Calu3 (cell line): ENCODE measurements at regions not wholly inside any gene's neighbourhood (a gene's known extent, or its start where the extent isn't known, plus 50 kb on each side); places are given as distances from the start of the nearest gene placed in this dataset.
"Not testable (repeated sequence)": the region's sequence is repeated elsewhere in the genome, so short reads cannot be mapped to it uniquely, and the experiment has no call there.

Source experiments
- BruUV-seq: library from RNA; stranded (reverse); fragments of 400-500 nt; replicated peaks from 2 replicates; lab custom pipeline; 2021; lab: Mats Ljungman, UMichigan
- CTCF ChIA-PET: fragments of 300-600 bp; sonication (Branson Sonifier 250); formaldehyde crosslinking; loops from one replicate; lab custom pipeline; 2022; ENCODE audit warnings: antibody characterized with exemption; lab: Charles Lee
- DNase-seq: peaks from one replicate; pipeline ENCODE4 v3.0.0; 2022
- H3K27ac Mint-ChIP-seq: one replicate; pipeline ENCODE4 v1.8.0; 2022; ENCODE audit warnings: mixed read lengths; ENCODE audit not compliant: unreplicated experiment
- H3K27me3 Mint-ChIP-seq: one replicate; pipeline ENCODE4 v1.8.0; 2022; ENCODE audit warnings: mixed read lengths; ENCODE audit not compliant: unreplicated experiment
- H3K36me3 Mint-ChIP-seq: one replicate; pipeline ENCODE4 v1.8.0; 2022; ENCODE audit warnings: mild to moderate bottlenecking, moderate library complexity, mixed read lengths; ENCODE audit not compliant: insufficient read depth, unreplicated experiment
- H3K4me1 Mint-ChIP-seq: one replicate; pipeline ENCODE4 v1.8.0; 2022; ENCODE audit warnings: mild to moderate bottlenecking, low read depth, mixed read lengths; ENCODE audit not compliant: unreplicated experiment
- H3K4me3 Mint-ChIP-seq: one replicate; pipeline ENCODE4 v1.8.0; 2022; ENCODE audit warnings: mild to moderate bottlenecking, low read depth, moderate library complexity, mixed read lengths; ENCODE audit not compliant: unreplicated experiment
- H3K9me3 Mint-ChIP-seq: one replicate; pipeline ENCODE4 v1.8.0; 2022; ENCODE audit warnings: low read depth, mixed read lengths; ENCODE audit not compliant: unreplicated experiment
- intact Hi-C: fragments of 100-400 bp; cut with micrococcal nuclease; formaldehyde crosslinking; loops from one replicate; pipeline ENCODE4 v1.10.0; 2022; ENCODE audit not compliant: unreplicated experiment
- TF ChIP-seq, protein P1 (sequence below): fragments of 200-600 bp; IDR thresholded peaks from one replicate; pipeline ENCODE4 v1.8.0; 2022; ENCODE audit warnings: antibody characterized with exemption; ENCODE audit not compliant: unreplicated experiment

- BruUV-seq: no TSS peak
- CTCF ChIA-PET: no interaction called here
- TF ChIP-seq, protein P1, sequence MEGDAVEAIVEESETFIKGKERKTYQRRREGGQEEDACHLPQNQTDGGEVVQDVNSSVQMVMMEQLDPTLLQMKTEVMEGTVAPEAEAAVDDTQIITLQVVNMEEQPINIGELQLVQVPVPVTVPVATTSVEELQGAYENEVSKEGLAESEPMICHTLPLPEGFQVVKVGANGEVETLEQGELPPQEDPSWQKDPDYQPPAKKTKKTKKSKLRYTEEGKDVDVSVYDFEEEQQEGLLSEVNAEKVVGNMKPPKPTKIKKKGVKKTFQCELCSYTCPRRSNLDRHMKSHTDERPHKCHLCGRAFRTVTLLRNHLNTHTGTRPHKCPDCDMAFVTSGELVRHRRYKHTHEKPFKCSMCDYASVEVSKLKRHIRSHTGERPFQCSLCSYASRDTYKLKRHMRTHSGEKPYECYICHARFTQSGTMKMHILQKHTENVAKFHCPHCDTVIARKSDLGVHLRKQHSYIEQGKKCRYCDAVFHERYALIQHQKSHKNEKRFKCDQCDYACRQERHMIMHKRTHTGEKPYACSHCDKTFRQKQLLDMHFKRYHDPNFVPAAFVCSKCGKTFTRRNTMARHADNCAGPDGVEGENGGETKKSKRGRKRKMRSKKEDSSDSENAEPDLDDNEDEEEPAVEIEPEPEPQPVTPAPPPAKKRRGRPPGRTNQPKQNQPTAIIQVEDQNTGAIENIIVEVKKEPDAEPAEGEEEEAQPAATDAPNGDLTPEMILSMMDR: no peak
- peaks cover 15% of the 10 kb centered on the region for H3K27me3 Mint-ChIP-seq
- no peaks in the 10 kb centered on the region for H3K36me3 Mint-ChIP-seq
- H3K4me3 Mint-ChIP-seq: no peak overlapping the region
- peaks cover 18% of the 10 kb centered on the region for H3K4me1 Mint-ChIP-seq
- H3K27ac Mint-ChIP-seq: no peak overlapping the region
- intact Hi-C loops: no loop called here
- no peak for DNase-seq
- H3K9me3 Mint-ChIP-seq: no peaks in the 10 kb centered on the region
Observed at GRCh38 chr1:112826217-112826944, 111.2 kb upstream of the PPM1J start.

DNA sequence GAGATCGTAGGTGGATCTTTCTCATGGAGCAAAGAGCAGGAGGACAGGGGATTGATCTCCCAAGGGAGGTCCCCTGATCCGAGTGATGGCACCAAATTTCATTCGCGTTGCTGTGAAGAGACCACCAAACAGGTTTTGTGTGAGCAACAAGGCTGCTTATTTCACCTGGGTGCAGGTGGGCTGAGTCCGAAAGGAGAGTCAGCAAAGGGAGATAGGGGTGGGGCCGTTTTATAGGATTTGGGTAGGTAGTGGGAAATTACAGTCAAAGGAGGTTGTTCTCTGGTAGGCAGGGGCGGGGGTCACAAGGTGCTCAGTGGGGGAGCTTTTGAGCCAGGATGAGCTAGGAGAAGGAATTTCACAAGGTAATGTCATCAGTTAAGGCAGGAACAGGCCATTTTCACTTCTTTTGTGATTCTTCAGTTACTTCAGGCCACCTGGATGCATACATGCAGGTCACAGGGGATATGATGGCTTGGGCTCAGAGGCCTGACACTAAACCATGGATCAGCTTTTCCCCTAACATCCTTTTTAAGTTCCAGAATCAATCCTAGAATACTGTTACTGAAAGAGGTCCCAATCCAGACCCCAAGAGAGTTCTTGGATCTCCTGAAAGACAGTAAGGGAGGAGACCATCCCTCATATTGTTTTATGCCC, 110.6 kb upstream of the PPM1J start:
- BruUV-seq, H3K36me3 Mint-ChIP-seq, H3K4me3 Mint-ChIP-seq, CTCF ChIA-PET, H3K27ac Mint-ChIP-seq, DNase-seq, intact Hi-C loops, H3K9me3 Mint-ChIP-seq: not testable (repeated sequence)
- H3K27me3 Mint-ChIP-seq: peaks cover 15% of the 10 kb centered on the region
- peaks cover 18% of the 10 kb centered on the region for H3K4me1 Mint-ChIP-seq

DNA sequence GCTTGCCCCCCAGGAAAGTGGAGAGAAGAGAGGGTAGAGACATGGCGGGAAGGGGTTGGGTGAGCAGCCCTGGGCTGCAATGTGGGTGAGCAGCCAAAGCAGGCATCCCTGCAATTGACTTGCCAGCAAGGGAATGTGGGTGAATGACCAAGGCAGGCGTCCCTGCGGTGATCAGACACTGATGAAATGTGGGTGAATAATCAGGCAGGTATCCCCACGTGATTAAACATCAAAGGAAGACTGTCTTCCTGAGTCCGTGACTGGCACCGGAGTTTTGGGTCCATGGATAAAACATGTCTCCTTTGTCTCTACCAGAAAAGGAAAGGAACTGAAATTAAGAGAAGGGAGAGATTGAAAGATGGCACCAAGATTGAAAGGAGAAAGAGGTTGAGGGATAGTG, 109.9 kb upstream of the PPM1J start:
- DNase-seq, intact Hi-C loops, H3K36me3 Mint-ChIP-seq, BruUV-seq, CTCF ChIA-PET, H3K4me3 Mint-ChIP-seq, H3K27ac Mint-ChIP-seq, H3K9me3 Mint-ChIP-seq: not testable (repeated sequence)
- Mint-ChIP-seq H3K4me1 (peaks cover 18% of the 10 kb centered on the region), H3K27me3 (peaks cover 15% of the 10 kb centered on the region)

DNA sequence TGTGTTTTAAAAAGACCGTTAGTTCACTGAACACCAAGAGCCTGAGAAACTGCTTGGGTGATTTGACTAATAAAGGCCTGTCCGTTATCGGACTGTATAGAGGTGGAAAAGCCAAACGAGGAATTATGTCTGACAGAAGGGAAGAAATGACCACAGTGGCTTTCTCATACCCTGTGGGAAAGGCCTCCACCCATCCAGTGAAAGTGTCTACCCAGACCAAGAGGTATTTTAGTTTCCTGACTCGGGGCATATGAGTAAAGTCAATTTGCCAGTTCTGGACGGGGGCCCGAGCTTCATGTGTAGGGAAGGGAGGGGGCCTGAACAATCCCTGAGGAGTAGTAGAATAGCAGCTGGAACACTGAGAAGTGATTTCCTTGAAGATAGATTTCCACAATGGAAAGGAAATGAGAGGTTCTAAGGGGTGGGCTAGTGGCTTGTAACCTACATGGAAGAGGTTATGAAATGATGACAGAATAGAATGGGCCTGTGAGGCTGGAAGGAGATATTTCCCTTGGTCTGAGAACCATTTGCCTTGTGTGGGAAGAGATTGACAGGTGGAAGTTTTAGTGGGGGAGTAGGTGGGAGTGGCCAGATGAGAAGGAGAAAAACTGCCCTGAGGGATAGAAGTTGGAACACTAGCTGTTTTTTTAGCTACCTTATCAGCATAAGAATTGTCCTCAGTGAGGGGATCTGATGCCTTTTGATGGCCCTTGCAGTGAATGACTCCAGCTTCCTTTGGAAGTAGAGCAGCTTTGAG, 106.4 kb upstream of the PPM1J start:
- H3K27me3 Mint-ChIP-seq: peaks cover 15% of the 10 kb centered on the region
- intact Hi-C loops, DNase-seq, BruUV-seq, H3K4me3 Mint-ChIP-seq, H3K36me3 Mint-ChIP-seq, H3K9me3 Mint-ChIP-seq, H3K27ac Mint-ChIP-seq: not testable (repeated sequence)
- CTCF ChIA-PET: interaction anchor here (0.8 kb wide), 1 partner anchor 22 kb away, joined by 3 read pairs; no protein-coding TSS in a partner anchor
- H3K4me1 Mint-ChIP-seq: peaks cover 21% of the 10 kb centered on the region

DNA sequence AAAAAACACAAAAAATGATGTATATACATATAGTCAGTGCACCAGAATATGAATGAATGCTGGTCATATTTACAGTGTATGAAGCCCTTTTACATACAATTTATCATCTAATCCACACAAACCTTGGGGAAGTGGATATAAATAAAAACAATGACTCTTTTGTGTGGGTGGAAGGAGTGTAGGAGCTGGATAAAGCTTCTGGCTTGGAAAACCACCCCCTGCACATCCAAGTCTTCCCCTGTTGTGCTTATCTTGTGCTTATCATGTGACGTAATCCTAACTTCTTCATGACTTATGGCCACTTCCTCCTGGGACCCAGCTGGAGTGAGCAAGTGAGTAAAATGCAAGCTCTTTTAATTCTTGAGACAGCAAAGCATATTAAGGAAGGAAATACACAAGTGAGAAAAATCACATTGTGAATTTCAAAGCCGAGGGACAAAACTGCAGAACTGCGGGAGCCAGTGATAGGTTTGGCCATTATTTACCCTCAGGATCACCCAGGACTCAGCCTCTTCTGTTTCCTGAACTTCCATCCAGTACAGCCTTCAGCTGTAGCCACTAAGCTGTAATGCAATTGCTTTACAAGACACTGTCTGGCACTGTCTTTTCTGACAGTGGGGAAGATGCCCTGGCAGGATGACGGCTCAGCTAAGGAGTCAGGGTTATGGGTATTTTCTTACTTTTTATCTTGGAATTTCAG, 104.0 kb upstream of the PPM1J start:
- CTCF ChIA-PET: interaction anchor here (0.6 to 0.7 kb wide), 5 partner anchors 8 to 1853 kb away, joined by 3 to 4 read pairs (median 3); no protein-coding TSS in a partner anchor
- DNase-seq: no peak
- BruUV-seq: no TSS peak

More for the DNA sequence above, 104.0 kb upstream of the PPM1J start:
- TF ChIP-seq, protein P1: no peak
- Mint-ChIP-seq H3K4me1 (peaks cover 8% of the 10 kb centered on the region), H3K27ac (no peak overlapping the region), H3K36me3 (no peaks in the 10 kb centered on the region), H3K27me3 (peaks cover under 1% of the 10 kb centered on the region), H3K9me3 (no peaks in the 10 kb centered on the region), H3K4me3 (no peak overlapping the region)
- intact Hi-C loops: no loop called here
